ENCODE measurements at regions not wholly inside any gene's neighbourhood (a gene's known extent, or its start where the extent isn't known, plus 50 kb on each side); places are given as distances from the start of the nearest gene placed in this dataset.

GRCh38 chr13:78067290-78067689 is 148.7 kb upstream of the EDNRB start:
- intact Hi-C loops (cut with micrococcal nuclease) = no loop called here
- Histone ChIP-seq H3K36me3 (replicated peaks in 1 of 2; ENCODE audit: control insufficient read depth in 1 of 2, insufficient read depth in 2 of 2, low read length in 2 of 2) (no peaks in the 10 kb centered on the region), H2AFZ (ENCODE audit: insufficient read depth, low read depth, low read length, poor library complexity, severe bottlenecking) (no peak overlapping the region), H3K27me3 (ENCODE audit: control insufficient read depth in 2 of 2, insufficient read depth in 2 of 2, low read length in 2 of 2) (no peaks in the 10 kb centered on the region), H3K4me1 (ENCODE audit: control insufficient read depth in 1 of 2, insufficient read depth in 2 of 2, low read length in 2 of 2) (no peaks in the 10 kb centered on the region), H3K9me3 (replicated peaks in 1 of 2; ENCODE audit: control insufficient read depth in 1 of 2, insufficient read depth in 1 of 2, low read length in 2 of 2) (no peaks in the 10 kb centered on the region), H4K20me1 (ENCODE audit: insufficient read depth, low read length) (no peaks in the 10 kb centered on the region), H3K9ac (ENCODE audit: insufficient read depth, low read length, poor library complexity, severe bottlenecking) (no peak overlapping the region), H3K4me2 (replicated peaks; ENCODE audit: extremely low read depth, low read length, poor library complexity, severe bottlenecking) (no peak overlapping the region), H3K4me3 (replicated peaks in 1 of 3; ENCODE audit: low read depth in 2 of 3, low read length in 3 of 3) (no peak overlapping the region), H3K79me2 (ENCODE audit: insufficient read depth, low read length) (no peaks in the 10 kb centered on the region), H3K27ac (ENCODE audit: low read depth in 1 of 2, low read length in 2 of 2) (no peak overlapping the region)
- no peak for TF ChIP-seq CTCF (IDR thresholded peaks at IDR 0.05)
- H3K4me3 Mint-ChIP-seq = no peak overlapping the region
- no peak for DNase-seq
- WGBS (ENCODE audit: insufficient coverage) = no CpG with 5 or more reads among the region's 1 CpG
- peaks cover 0 to 2% (median 0%) of the 10 kb centered on the region in 3 donors for H3K27me3 Mint-ChIP-seq (ENCODE audit: low read depth in 3 of 3)
- no peaks in the 10 kb centered on the region for H3K4me1 Mint-ChIP-seq
- peaks cover 0 to 7% (median 3%) of the 10 kb centered on the region in 7 donors for H3K9me3 Mint-ChIP-seq
- H3K27ac Mint-ChIP-seq = no peak overlapping the region
- H3K36me3 Mint-ChIP-seq = no peaks in the 10 kb centered on the region

- peaks cover 0 to 3% of the 10 kb centered on the region in 2 donors for H3K9me3 ChIP-seq (replicated peaks in 1 of 2; ENCODE audit: control insufficient read depth in 1 of 2, insufficient read depth in 1 of 2, low read length in 2 of 2)
- H3K27ac Mint-ChIP-seq = no peak overlapping the region
- no peaks in the 10 kb centered on the region for H3K4me1 Mint-ChIP-seq
- H3K4me1 ChIP-seq (ENCODE audit: control insufficient read depth in 1 of 2, insufficient read depth in 2 of 2, low read length in 2 of 2) = no peaks in the 10 kb centered on the region
- H3K36me3 ChIP-seq (replicated peaks in 1 of 2; ENCODE audit: control insufficient read depth in 1 of 2, insufficient read depth in 2 of 2, low read length in 2 of 2) = no peaks in the 10 kb centered on the region
- H3K27me3 Mint-ChIP-seq (ENCODE audit: low read depth in 3 of 3) = peaks cover 0 to 2% (median 0%) of the 10 kb centered on the region in 3 donors
- 83% methylated on average over 1 of the region's 3 CpGs for WGBS (ENCODE audit: insufficient coverage)
- no peak overlapping the region for H3K4me2 ChIP-seq (replicated peaks; ENCODE audit: extremely low read depth, low read length, poor library complexity, severe bottlenecking)
- H4K20me1 ChIP-seq (ENCODE audit: insufficient read depth, low read length) = no peaks in the 10 kb centered on the region
- TF ChIP-seq CTCF (IDR thresholded peaks at IDR 0.05) = no peak
- intact Hi-C loops (cut with micrococcal nuclease) = no loop called here
- no peaks in the 10 kb centered on the region for H3K36me3 Mint-ChIP-seq
- H3K27ac ChIP-seq (ENCODE audit: low read depth in 1 of 2, low read length in 2 of 2) = no peak overlapping the region
- H3K4me3 Mint-ChIP-seq = no peak overlapping the region
- H3K27me3 ChIP-seq (ENCODE audit: control insufficient read depth in 2 of 2, insufficient read depth in 2 of 2, low read length in 2 of 2) = no peaks in the 10 kb centered on the region
- peaks cover 2 to 8% (median 6%) of the 10 kb centered on the region in 7 donors for H3K9me3 Mint-ChIP-seq
- H2AFZ ChIP-seq (ENCODE audit: insufficient read depth, low read depth, low read length, poor library complexity, severe bottlenecking) = no peak overlapping the region
- no peak for DNase-seq
- H3K9ac ChIP-seq (ENCODE audit: insufficient read depth, low read length, poor library complexity, severe bottlenecking) = no peak overlapping the region
- H3K4me3 ChIP-seq (replicated peaks in 1 of 3; ENCODE audit: low read depth in 2 of 3, low read length in 3 of 3) = no peak overlapping the region
- no peaks in the 10 kb centered on the region for H3K79me2 ChIP-seq (ENCODE audit: insufficient read depth, low read length)
Observed at GRCh38 chr13:78065141-78065540, 146.5 kb upstream of the EDNRB start.
